ENCODE measurements at regions not wholly inside any gene's neighbourhood (a gene's known extent, or its start where the extent isn't known, plus 50 kb on each side); places are given as distances from the start of the nearest gene placed in this dataset.

DNA sequence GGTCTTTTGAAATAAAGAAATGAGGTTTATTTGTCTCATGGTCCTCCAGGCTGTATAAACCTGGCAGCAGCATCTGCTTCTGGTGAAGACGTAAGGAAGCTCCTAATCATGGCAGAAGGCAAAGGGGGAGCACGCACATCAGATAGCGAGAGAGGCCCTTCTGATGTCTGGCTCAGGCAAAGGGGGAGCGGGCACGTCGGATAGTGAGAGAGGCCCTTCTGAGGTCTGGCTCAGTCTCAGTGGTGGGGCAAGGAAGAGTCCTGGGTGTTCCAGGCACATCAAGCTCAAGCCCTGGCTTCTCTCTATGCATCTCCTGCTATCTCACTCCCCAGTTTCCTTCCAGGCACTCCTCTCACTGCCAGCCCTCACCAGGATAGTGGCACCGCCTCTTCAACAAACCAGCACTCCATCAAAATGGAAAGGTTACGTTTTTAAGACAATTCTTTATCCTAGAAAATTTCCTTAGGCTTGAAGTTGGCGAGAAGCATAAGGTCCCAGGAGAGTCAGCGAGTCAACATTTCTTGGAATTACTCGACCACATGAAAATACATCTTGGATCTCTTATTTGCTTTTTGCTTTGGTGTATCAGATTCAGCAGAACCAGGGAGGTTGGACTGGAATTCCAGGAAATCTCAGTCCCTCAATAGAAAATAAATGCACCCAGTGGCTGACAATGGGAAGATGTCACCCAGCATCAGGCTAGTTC is 189.6 kb upstream of the TMEM132C start:
- no peak for DNase-seq (ENCODE audit: low read depth in 2 of 2)
- TF ChIP-seq, protein P1, sequence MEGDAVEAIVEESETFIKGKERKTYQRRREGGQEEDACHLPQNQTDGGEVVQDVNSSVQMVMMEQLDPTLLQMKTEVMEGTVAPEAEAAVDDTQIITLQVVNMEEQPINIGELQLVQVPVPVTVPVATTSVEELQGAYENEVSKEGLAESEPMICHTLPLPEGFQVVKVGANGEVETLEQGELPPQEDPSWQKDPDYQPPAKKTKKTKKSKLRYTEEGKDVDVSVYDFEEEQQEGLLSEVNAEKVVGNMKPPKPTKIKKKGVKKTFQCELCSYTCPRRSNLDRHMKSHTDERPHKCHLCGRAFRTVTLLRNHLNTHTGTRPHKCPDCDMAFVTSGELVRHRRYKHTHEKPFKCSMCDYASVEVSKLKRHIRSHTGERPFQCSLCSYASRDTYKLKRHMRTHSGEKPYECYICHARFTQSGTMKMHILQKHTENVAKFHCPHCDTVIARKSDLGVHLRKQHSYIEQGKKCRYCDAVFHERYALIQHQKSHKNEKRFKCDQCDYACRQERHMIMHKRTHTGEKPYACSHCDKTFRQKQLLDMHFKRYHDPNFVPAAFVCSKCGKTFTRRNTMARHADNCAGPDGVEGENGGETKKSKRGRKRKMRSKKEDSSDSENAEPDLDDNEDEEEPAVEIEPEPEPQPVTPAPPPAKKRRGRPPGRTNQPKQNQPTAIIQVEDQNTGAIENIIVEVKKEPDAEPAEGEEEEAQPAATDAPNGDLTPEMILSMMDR (IDR thresholded peaks at IDR 0.05; ENCODE audit: low read depth, low read length): no peak

DNA sequence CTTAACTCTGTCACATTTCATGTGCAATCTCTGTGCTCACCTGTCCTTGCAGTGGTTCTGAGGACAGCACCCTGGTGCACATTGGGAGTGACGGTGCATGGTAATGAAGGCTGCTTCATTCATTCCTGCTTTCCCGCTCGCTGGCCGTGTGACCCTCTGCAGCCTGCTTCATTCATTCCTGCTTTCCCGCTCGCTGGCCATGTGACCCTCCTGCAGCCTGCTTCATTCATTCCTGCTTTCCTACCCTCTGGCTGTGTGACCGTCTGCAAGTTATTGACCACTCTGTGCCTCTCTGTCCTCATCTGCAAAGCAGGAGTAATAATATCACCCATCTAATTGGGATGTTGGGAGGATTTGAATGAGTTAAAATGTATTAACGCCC is 189.1 kb upstream of the TMEM132C start:
- TF ChIP-seq, protein P1 (IDR thresholded peaks at IDR 0.05; ENCODE audit: low read depth, low read length): no peak
- H3K4me3 ChIP-seq (replicated peaks in 1 of 2; ENCODE audit: low read depth in 2 of 2, low read length in 2 of 2): no peak overlapping the region
- no peak for DNase-seq (ENCODE audit: low read depth in 2 of 2)

More for the DNA sequence above, 189.6 kb upstream of the TMEM132C start:
- H3K4me3 ChIP-seq (replicated peaks in 1 of 2; ENCODE audit: low read depth in 2 of 2, low read length in 2 of 2): no peak overlapping the region

DNA sequence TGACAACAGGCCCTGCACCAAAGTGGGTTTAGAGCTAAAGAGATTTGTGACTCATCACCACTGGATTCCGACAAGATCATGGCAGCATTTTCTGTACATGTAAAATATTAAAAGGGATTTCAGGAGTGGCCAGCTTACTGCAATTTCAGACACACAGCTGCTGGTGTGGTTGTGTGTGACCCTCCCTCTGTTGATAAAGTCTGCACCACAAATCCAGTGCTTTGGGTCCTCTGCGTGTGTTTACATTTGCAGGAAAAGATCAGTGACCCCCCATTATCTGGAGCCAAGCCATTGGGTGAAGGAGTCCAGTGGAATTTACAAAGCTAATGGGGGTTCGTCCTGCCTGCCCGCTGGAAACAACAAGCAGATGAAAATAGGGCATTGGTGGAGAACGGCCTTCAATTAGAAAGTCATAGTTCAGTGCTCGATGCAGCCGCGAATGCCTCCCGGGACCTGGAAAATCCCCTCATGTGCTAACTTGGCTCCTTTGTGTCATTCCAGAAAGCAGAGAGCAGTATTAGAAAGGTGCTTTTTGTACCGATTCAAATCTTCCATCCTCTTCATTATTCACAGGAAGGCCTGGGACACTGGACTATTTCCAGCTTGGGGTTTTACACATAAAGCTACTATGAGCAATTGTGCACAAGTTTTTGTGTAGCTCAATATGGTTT is 188.5 kb upstream of the TMEM132C start:
- H3K4me3 ChIP-seq (replicated peaks in 1 of 2; ENCODE audit: low read depth in 2 of 2, low read length in 2 of 2): no peak overlapping the region
- TF ChIP-seq, protein P1 (IDR thresholded peaks at IDR 0.05; ENCODE audit: low read depth, low read length): no peak
- DNase-seq (ENCODE audit: low read depth in 2 of 2): no peak

DNA sequence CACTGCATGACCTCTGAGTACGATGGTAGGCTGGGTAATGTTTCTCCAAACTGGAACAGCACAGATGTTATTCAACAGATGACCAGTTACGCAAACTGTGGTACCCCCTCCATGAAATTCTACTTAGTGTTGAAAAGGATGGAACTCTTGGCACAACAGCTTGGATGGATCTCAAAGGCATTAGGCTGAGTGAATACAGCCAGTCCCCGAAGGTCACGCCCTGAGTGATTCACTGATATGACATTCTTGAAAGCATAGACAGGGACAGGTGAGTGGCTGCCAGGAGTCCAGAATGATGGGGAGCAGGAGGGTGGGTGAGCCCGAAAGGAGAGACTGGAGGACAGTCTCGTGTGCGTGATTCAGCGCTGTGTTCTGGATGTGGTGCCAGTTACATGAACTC is 187.5 kb upstream of the TMEM132C start:
- TF ChIP-seq, protein P1 (IDR thresholded peaks at IDR 0.05; ENCODE audit: low read depth, low read length): no peak
- H3K4me3 ChIP-seq (replicated peaks in 1 of 2; ENCODE audit: low read depth in 2 of 2, low read length in 2 of 2): no peak overlapping the region
- DNase-seq (ENCODE audit: low read depth in 2 of 2): no peak

DNA sequence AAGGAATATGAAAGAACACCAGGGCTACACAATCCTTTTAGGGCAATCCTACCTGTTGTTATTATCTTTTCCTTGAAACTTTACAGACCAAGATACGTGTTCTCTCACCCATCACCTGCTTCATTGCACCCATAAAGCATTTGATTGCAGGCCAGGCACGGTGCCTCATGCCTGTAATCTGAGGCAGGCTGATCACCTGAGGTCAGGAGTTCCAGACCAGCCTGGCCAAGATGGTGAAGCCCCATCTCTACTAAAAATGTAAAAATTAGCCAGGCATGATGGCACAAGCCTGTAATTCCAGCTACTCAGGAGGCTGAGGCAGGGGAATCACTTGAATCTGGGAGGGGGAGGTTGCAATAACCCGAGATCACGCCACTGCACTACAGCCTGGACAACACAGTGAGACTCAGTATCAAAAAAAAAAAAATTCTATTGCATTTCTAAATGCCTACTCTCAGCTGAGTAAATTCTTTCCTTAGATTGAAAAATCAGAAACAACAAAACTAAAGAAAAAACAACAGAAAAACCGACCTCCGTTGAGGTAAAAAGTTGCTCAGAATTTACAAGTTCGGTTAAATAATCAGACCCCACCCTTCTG is 183.7 kb upstream of the TMEM132C start:
- TF ChIP-seq, protein P1 (IDR thresholded peaks at IDR 0.05; ENCODE audit: low read depth, low read length): no peak
- H3K4me3 ChIP-seq (replicated peaks in 1 of 2; ENCODE audit: low read depth in 2 of 2, low read length in 2 of 2): no peak overlapping the region
- no peak for DNase-seq (ENCODE audit: low read depth in 2 of 2)

DNA sequence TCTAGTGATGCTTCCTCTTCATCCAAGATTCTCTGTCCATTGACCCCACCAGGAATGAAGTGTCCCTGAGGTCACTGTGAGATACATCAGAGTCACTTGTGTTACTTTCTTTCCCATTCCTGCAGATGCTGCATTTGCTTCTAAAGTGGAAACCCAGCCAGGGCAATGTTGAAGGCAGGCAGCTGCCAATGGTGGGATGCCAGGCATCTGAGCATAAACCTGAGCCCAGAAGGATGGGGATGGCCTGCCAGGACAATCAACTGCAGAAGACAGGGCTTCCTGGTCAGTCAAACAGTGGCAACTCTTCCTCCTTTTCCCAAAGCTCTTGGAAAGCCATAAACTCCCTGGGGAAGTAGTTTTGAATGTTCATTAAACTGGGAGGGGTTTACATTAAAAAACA is 178.0 kb upstream of the TMEM132C start:
- TF ChIP-seq, protein P1 (IDR thresholded peaks at IDR 0.05; ENCODE audit: low read depth, low read length): no peak
- H3K4me3 ChIP-seq (replicated peaks in 1 of 2; ENCODE audit: low read depth in 2 of 2, low read length in 2 of 2): no peak overlapping the region
- DNase-seq (ENCODE audit: low read depth in 2 of 2): no peak

All from cardiac fibroblast (primary cell).